Islet precursor cell (in vitro differentiated cells): ENCODE measurements at regions not wholly inside any gene's neighbourhood (a gene's known extent, or its start where the extent isn't known, plus 50 kb on each side); places are given as distances from the start of the nearest gene placed in this dataset.
A peak's percentile ranks its signal among the peaks of the same experiment; 100 is the strongest.
"Not testable (repeated sequence)": the region's sequence is repeated elsewhere in the genome, so short reads cannot be mapped to it uniquely, and the experiment has no call there.

ENCODE experiments used
- DNase-seq: peaks from one replicate; pipeline ENCODE4 v3.0.0-alpha.2; 2018

- no peak for DNase-seq
These were observed 1202.8 kb downstream of the CNTNAP5 start for GRCh38 chr2:125227843-125228392.

- no peak for DNase-seq
These were observed 1215.8 kb downstream of the CNTNAP5 start for GRCh38 chr2:125240870-125241269.

- DNase-seq: no peak
These were observed 1218.0 kb downstream of the CNTNAP5 start for GRCh38 chr2:125243074-125243473.

GRCh38 chr2:125254010-125254409 lies 1228.9 kb downstream of the CNTNAP5 start:
- DNase-seq: peak; percentile 55

GRCh38 chr2:125259451-125259850 lies 1234.4 kb downstream of the CNTNAP5 start:
- DNase-seq: no peak

GRCh38 chr2:125260366-125260930 lies 1235.4 kb downstream of the CNTNAP5 start:
- not testable (repeated sequence) for DNase-seq

GRCh38 chr2:125264453-125264852 lies 1239.4 kb downstream of the CNTNAP5 start:
- DNase-seq: no peak

GRCh38 chr2:125267683-125268082 lies 1242.6 kb downstream of the CNTNAP5 start:
- no peak for DNase-seq

GRCh38 chr2:125272651-125273050 lies 1247.6 kb downstream of the CNTNAP5 start:
- DNase-seq: no peak

- DNase-seq: no peak
These were observed 1249.6 kb downstream of the CNTNAP5 start for GRCh38 chr2:125274718-125275117.

- DNase-seq: no peak
These were observed 1255.2 kb downstream of the CNTNAP5 start for GRCh38 chr2:125280265-125280664.

- no peak for DNase-seq
These were observed 1256.2 kb downstream of the CNTNAP5 start for GRCh38 chr2:125281242-125281641.

GRCh38 chr2:125296742-125297141 lies 1271.7 kb downstream of the CNTNAP5 start:
- no peak for DNase-seq

GRCh38 chr2:125310657-125311364 lies 1285.7 kb downstream of the CNTNAP5 start:
- DNase-seq: no peak

GRCh38 chr2:125312342-125312741 lies 1287.3 kb downstream of the CNTNAP5 start:
- DNase-seq: no peak

GRCh38 chr2:125313806-125314205 lies 1288.7 kb downstream of the CNTNAP5 start:
- peak; percentile 61 for DNase-seq

GRCh38 chr2:125318740-125319139 lies 1293.7 kb downstream of the CNTNAP5 start:
- peak; percentile 41 for DNase-seq

- no peak for DNase-seq
These were observed 1299.2 kb downstream of the CNTNAP5 start for GRCh38 chr2:125324273-125324672.

GRCh38 chr2:125330133-125330532 lies 1305.0 kb downstream of the CNTNAP5 start:
- no peak for DNase-seq

GRCh38 chr2:125341353-125341752 lies 1314.6 kb upstream of the GYPC start:
- DNase-seq: no peak

- DNase-seq: not testable (repeated sequence)
These were observed 1302.4 kb upstream of the GYPC start for GRCh38 chr2:125353542-125353941.

- DNase-seq: no peak
These were observed 1291.6 kb upstream of the GYPC start for GRCh38 chr2:125364192-125364983.

GRCh38 chr2:125364984-125365265 lies 1291.0 kb upstream of the GYPC start:
- DNase-seq: no peak

GRCh38 chr2:125371867-125372266 lies 1284.1 kb upstream of the GYPC start:
- no peak for DNase-seq
